C4-2B (cell line): ENCODE measurements at regions not wholly inside any gene's neighbourhood (a gene's known extent, or its start where the extent isn't known, plus 50 kb on each side); places are given as distances from the start of the nearest gene placed in this dataset.

Source experiments
- ZFX ChIP-seq: fragments of 450-650 bp; IDR thresholded peaks from 2 replicates; pipeline ENCODE4 v1.6.1; 2017
- TF ChIP-seq, protein P1 (sequence below): fragments of 450-650 bp; conservative IDR thresholded peaks from 2 replicates; pipeline ENCODE4 v1.5.1; 2017; ENCODE audit warnings: mild to moderate bottlenecking

DNA sequence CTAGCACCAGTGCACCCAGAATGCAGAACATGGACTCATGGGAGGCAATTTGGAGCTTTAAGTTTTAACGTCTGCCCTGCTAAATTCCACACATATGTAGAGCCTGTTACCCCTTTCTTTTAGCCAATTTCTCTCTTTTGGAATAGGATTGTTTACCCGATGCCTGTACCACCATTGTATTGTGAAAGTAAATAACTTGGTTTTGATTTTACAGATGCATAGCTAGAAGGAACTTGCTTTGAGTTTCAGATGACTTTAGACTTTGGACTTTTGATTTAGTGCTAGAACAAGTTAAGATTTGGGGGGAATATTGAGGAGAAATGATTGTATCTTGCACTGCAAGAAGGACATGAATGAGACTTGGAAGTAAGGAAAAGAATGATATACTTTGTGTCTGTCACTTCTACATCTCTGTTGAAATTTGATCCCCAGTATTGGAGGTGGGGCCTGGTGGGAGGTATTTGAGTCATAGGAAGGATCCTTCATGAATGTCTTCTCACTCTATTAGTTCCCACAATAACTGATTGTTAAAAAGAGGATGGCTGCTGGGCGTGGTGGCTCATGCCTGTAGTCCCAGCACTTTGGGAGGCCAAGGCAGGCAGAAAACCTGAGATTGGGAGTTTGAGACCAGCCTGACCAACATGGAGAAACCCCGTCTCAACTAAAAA, 794.8 kb upstream of the LCORL start:
- TF ChIP-seq, protein P1, sequence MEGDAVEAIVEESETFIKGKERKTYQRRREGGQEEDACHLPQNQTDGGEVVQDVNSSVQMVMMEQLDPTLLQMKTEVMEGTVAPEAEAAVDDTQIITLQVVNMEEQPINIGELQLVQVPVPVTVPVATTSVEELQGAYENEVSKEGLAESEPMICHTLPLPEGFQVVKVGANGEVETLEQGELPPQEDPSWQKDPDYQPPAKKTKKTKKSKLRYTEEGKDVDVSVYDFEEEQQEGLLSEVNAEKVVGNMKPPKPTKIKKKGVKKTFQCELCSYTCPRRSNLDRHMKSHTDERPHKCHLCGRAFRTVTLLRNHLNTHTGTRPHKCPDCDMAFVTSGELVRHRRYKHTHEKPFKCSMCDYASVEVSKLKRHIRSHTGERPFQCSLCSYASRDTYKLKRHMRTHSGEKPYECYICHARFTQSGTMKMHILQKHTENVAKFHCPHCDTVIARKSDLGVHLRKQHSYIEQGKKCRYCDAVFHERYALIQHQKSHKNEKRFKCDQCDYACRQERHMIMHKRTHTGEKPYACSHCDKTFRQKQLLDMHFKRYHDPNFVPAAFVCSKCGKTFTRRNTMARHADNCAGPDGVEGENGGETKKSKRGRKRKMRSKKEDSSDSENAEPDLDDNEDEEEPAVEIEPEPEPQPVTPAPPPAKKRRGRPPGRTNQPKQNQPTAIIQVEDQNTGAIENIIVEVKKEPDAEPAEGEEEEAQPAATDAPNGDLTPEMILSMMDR, result no peak
- TF ChIP-seq ZFX, result no peak
